Upper lobe of right lung (tissue), 1 donor: ENCODE measurements at regions not wholly inside any gene's neighbourhood (a gene's known extent, or its start where the extent isn't known, plus 50 kb on each side); places are given as distances from the start of the nearest gene placed in this dataset.

ENCODE experiments used
- ATAC-seq: fragments of 200-7000 bp; cut with Tn5 transposase; one replicate; pipeline ENCODE4 v1.9.1; 2020; ENCODE audit warnings: mild to moderate bottlenecking, moderate library complexity
- DNase-seq: peaks from one replicate; pipeline ENCODE4 v3.0.0-alpha.2; 2020
- H3K27ac ChIP-seq: fragments of 200-600 bp; one replicate; pipeline ENCODE4 v1.8.0; 2022
- H3K27me3 ChIP-seq: fragments of 200-600 bp; one replicate; pipeline ENCODE4 v1.8.0; 2022; ENCODE audit warnings: mild to moderate bottlenecking
- H3K36me3 ChIP-seq: fragments of 200-600 bp; one replicate; pipeline ENCODE4 v1.8.0; 2022
- H3K4me1 ChIP-seq: fragments of 200-600 bp; one replicate; pipeline ENCODE4 v1.8.0; 2022
- H3K4me3 ChIP-seq: fragments of 200-600 bp; one replicate; pipeline ENCODE4 v1.8.0; 2022; ENCODE audit warnings: mild to moderate bottlenecking
- H3K9me3 ChIP-seq: fragments of 200-600 bp; one replicate; pipeline ENCODE4 v1.8.0; 2022
- intact Hi-C: fragments of 100-400 bp; cut with DNase I; formaldehyde crosslinking; loops from one replicate; pipeline ENCODE4 v1.11.0; 2022
- TF ChIP-seq, protein P1 (sequence below): fragments of 200-600 bp; IDR thresholded peaks from one replicate; pipeline ENCODE4 v1.8.0; 2022; ENCODE audit warnings: antibody characterized with exemption
- donor health status: DM: no; HTN: yes; CAD: no; lungs with severe emphysema.

DNA sequence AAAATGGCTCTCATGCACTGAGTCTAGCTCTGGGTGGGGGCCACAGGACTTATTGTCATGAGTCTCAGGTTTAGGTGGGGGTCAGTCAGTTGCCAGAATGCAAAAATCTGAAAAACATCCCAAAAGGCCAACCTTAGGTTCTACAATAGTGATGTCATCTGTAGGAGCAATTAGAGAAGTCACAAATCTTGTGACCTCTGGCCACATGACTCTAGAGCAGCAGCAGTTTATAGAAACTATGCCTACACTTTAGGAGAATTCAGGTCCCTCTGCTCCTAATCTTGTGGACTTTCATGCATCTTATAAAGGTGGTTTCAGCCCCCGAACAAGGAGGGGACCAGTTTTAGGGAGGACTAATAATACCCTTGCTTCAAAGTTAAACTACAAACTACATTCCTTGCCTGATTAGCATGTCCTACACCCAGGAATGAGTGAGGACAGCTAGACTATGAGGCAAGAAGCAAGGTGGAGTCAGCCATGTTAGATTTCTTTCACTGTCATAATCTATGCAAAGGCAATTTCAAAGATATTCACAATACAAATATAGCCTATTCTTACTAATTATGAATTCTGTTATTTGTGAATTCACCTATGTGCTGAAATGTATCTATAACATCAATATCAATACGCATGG is 123.5 kb upstream of the ADCY1 start:
- Histone ChIP-seq H3K36me3 (no peaks in the 10 kb centered on the region), H3K27me3 (peaks cover 4% of the 10 kb centered on the region), H3K9me3 (no peaks in the 10 kb centered on the region), H3K27ac (no peak overlapping the region), H3K4me3 (no peak overlapping the region), H3K4me1 (no peaks in the 10 kb centered on the region)
- no peak for DNase-seq
- intact Hi-C loops: no loop called here
- TF ChIP-seq, protein P1, sequence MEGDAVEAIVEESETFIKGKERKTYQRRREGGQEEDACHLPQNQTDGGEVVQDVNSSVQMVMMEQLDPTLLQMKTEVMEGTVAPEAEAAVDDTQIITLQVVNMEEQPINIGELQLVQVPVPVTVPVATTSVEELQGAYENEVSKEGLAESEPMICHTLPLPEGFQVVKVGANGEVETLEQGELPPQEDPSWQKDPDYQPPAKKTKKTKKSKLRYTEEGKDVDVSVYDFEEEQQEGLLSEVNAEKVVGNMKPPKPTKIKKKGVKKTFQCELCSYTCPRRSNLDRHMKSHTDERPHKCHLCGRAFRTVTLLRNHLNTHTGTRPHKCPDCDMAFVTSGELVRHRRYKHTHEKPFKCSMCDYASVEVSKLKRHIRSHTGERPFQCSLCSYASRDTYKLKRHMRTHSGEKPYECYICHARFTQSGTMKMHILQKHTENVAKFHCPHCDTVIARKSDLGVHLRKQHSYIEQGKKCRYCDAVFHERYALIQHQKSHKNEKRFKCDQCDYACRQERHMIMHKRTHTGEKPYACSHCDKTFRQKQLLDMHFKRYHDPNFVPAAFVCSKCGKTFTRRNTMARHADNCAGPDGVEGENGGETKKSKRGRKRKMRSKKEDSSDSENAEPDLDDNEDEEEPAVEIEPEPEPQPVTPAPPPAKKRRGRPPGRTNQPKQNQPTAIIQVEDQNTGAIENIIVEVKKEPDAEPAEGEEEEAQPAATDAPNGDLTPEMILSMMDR: no peak
- no peak for ATAC-seq

DNA sequence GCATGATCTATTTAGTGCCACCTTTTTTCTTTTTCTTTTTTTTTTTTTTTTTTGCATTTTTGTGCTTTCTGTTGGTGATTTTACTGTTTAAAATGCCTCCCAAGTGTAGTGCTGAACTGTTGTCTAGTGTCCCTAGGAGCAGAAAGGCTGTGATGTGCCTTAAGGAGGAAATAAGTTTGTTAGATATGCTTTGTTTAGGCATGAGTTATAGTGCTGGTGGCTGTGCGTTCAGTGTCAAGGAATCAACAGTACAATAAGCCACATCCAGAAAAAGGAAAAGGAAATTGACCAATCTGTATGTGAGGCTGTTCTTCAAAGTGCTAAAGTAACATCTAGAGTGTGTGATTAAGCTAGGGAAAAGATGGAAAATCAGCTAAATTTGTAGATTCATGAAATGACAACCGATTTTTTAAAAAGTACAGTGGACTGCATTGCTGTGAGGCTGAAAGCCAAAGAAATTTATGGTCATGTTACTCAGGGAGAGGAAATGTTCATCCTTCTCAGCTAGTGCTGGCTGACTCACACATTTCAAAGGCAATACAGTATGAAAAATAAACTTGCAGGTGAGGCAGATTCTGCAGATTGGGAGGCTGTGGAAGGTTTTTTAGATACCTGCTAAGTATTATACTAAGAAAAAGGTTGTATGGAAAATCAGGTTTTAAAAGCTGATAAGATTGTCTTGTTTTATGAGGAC is 122.7 kb upstream of the ADCY1 start:
- DNase-seq: no peak
- peaks cover 8% of the 10 kb centered on the region for H3K27me3 ChIP-seq
- TF ChIP-seq, protein P1: no peak
- H3K27ac ChIP-seq: no peak overlapping the region
- H3K36me3 ChIP-seq: no peaks in the 10 kb centered on the region
- H3K9me3 ChIP-seq: no peaks in the 10 kb centered on the region
- ATAC-seq: no peak
- intact Hi-C loops: no loop called here
- no peaks in the 10 kb centered on the region for H3K4me1 ChIP-seq
- H3K4me3 ChIP-seq: no peak overlapping the region

DNA sequence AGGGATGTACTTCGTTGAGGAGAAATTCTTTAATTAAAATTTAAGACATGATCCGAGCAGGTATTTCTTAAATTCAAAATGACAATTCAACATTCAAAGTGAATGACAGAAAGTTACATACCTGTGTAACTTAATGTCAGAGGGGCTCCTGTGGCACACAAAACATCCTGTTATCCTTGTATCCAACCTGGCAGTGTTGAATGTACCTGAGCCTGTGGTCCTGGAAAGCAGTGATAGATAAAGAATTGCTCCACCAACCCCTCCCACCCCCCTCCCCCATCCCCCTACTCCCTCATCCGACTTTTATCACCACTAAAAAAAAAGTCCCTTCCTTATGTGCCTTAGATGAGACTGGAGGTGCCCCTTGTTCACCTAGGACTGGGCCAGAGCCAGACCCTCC is 119.4 kb upstream of the ADCY1 start:
- H3K9me3 ChIP-seq: no peaks in the 10 kb centered on the region
- H3K4me3 ChIP-seq: no peak overlapping the region
- H3K4me1 ChIP-seq: no peaks in the 10 kb centered on the region
- TF ChIP-seq, protein P1: no peak
- no peak overlapping the region for H3K27ac ChIP-seq
- intact Hi-C loops: no loop called here
- no peaks in the 10 kb centered on the region for H3K36me3 ChIP-seq
- ATAC-seq (no peak), DNase-seq (no peak)
- H3K27me3 ChIP-seq: peaks cover 8% of the 10 kb centered on the region

DNA sequence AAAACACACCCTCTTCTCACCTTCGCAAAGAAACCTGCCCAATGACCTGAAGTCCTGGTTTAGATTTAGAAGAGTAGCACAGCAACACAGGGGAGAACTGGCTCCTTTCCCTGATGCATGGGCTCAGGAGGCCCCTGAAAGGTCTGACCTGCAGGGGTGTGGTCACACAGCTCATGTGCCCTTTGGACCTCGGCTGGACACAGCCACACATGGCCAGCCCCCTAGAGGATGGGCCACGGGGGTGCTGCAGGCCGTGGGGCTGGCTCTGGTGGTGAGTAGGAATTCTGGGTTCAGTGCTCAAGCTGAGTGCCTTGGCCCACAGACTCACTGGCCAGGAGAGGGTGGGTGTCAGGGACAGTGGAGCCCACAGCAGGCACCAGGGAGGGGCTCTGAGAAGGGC is 118.5 kb upstream of the ADCY1 start:
- Histone ChIP-seq H3K27me3 (peaks cover 8% of the 10 kb centered on the region), H3K36me3 (no peaks in the 10 kb centered on the region), H3K27ac (no peak overlapping the region), H3K4me1 (no peaks in the 10 kb centered on the region), H3K4me3 (no peak overlapping the region), H3K9me3 (no peaks in the 10 kb centered on the region)
- intact Hi-C loops: no loop called here
- ATAC-seq (peak; percentile 15), DNase-seq (no peak)
- TF ChIP-seq, protein P1: no peak

DNA sequence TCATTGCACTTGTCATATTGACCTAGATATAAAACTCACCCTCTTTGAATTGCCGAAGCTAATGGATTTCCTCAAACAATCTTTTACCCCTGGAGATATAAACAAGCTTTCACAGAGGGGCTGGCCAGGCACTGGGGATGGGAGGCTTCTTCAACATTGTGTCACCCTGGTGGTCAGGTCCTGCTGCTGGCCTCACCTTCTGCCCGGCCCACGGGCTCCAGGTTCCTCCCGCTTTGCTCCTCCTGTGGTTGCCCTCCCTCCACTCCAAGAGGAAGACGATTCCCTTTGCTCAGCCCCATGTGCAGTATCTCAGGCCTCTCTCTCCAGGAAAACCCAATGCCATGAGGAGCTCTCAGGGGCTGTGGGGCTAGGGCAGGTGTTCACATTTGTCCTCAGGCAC is 118.1 kb upstream of the ADCY1 start:
- H3K4me3 ChIP-seq: no peak overlapping the region
- TF ChIP-seq, protein P1: no peak
- ATAC-seq (no peak), DNase-seq (no peak)
- intact Hi-C loops: no loop called here
- H3K9me3 ChIP-seq: no peaks in the 10 kb centered on the region
- no peak overlapping the region for H3K27ac ChIP-seq
- peaks cover 8% of the 10 kb centered on the region for H3K27me3 ChIP-seq
- H3K36me3 ChIP-seq: no peaks in the 10 kb centered on the region
- no peaks in the 10 kb centered on the region for H3K4me1 ChIP-seq
